ENCODE measurements at regions not wholly inside any gene's neighbourhood (a gene's known extent, or its start where the extent isn't known, plus 50 kb on each side); places are given as distances from the start of the nearest gene placed in this dataset.

DNA sequence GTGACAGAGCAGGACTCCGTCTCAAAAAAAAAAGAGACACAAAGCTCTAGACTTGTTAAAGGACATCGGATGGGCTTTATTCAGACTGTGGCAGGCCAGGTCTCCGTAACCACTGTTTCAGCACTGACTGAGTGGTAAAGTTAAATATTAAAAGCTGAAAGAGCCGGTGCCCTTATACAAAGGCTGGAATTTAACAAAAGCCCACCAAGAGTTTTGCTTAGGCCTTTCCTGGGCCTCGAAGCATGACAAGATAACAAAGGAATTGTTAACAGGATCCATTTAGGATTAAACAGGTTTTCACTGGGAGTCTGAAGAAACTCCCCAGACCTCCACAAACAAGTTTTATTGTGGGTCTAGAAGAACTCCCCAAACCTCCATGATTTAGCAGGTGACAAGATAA is 727.8 kb downstream of the TYW1 start:
- no peak for DNase-seq
- H3K4me1 ChIP-seq, result no peaks in the 10 kb centered on the region
- TF ChIP-seq POLR2AphosphoS5 (IDR thresholded peaks at IDR 0.05), result no peak
- TF ChIP-seq EP300 (IDR thresholded peaks at IDR 0.05), result no peak
- no peak for TF ChIP-seq POLR2A (IDR thresholded peaks at IDR 0.05)
- TF ChIP-seq, protein P1, sequence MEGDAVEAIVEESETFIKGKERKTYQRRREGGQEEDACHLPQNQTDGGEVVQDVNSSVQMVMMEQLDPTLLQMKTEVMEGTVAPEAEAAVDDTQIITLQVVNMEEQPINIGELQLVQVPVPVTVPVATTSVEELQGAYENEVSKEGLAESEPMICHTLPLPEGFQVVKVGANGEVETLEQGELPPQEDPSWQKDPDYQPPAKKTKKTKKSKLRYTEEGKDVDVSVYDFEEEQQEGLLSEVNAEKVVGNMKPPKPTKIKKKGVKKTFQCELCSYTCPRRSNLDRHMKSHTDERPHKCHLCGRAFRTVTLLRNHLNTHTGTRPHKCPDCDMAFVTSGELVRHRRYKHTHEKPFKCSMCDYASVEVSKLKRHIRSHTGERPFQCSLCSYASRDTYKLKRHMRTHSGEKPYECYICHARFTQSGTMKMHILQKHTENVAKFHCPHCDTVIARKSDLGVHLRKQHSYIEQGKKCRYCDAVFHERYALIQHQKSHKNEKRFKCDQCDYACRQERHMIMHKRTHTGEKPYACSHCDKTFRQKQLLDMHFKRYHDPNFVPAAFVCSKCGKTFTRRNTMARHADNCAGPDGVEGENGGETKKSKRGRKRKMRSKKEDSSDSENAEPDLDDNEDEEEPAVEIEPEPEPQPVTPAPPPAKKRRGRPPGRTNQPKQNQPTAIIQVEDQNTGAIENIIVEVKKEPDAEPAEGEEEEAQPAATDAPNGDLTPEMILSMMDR (IDR thresholded peaks at IDR 0.05), result no peak
- H3K36me3 ChIP-seq, result no peaks in the 10 kb centered on the region
- intact Hi-C loops (cut with DNase I; ENCODE audit: low total_unique reads), result no loop called here
- H3K27me3 ChIP-seq, result no peaks in the 10 kb centered on the region
- 75 to 88% (median 82%) methylated on average over 5 of the region's 5 CpGs for WGBS, 5 donors
- no peak overlapping the region for H3K4me3 ChIP-seq
- no peak overlapping the region for H3K27ac ChIP-seq
- H3K9me3 ChIP-seq, result no peaks in the 10 kb centered on the region

DNA sequence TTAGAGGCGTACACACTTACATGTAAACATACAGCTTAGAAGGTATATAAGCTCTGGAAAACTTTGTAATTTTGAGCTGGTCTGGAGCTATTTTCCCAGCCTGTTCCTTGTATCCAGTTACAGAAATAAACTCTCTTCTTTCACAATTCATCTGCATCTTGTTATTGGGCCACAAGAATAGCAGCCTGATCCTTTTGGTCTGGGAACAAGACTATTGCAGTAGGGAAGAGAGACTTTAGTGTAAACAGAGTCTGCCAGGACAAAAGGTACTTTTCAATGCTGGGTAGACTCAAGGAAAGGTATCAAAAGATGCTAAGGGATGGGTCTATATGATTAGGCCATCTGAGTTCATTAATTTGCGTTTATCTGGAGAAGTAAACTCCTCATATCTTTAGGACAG is 728.3 kb downstream of the TYW1 start:
- H3K4me1 ChIP-seq, result no peaks in the 10 kb centered on the region
- no peak for DNase-seq
- TF ChIP-seq POLR2AphosphoS5 (IDR thresholded peaks at IDR 0.05) (no peak), EP300 (IDR thresholded peaks at IDR 0.05) (no peak), POLR2A (IDR thresholded peaks at IDR 0.05) (no peak)
- TF ChIP-seq, protein P1 (IDR thresholded peaks at IDR 0.05), result no peak
- 84 to 91% (median 84%) methylated on average over 2 of the region's 2 CpGs for WGBS, 5 donors
- H3K27ac ChIP-seq, result no peak overlapping the region
- no peak overlapping the region for H3K4me3 ChIP-seq
- intact Hi-C loops (cut with DNase I; ENCODE audit: low total_unique reads), result no loop called here
- no peaks in the 10 kb centered on the region for H3K9me3 ChIP-seq
- H3K36me3 ChIP-seq, result no peaks in the 10 kb centered on the region
- H3K27me3 ChIP-seq, result no peaks in the 10 kb centered on the region

DNA sequence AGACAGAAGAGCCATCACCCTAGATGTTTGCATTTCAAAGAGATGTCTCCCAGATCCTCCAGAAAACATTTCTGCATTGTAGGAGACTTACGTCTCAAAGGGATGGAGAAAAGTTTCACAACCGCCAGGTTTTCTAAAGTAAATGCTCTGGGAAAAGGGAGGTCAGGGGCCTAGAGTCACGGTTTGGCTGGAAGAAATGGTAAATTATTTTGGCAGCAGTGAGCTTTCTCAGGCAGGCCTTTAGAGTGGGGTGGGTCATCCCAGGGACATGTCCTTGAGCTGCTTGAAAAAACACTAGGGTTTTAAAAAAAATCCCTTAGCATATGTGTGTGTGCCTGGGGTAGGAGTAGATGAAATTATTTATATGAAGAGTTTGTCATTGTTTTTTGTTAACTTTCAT is 728.8 kb downstream of the TYW1 start:
- Histone ChIP-seq H3K4me1 (no peaks in the 10 kb centered on the region), H3K27me3 (no peaks in the 10 kb centered on the region), H3K36me3 (no peaks in the 10 kb centered on the region), H3K9me3 (no peaks in the 10 kb centered on the region), H3K27ac (no peak overlapping the region), H3K4me3 (no peak overlapping the region)
- WGBS, 5 donors, result 60 to 73% (median 64%) methylated on average over 3 of the region's 3 CpGs
- intact Hi-C loops (cut with DNase I; ENCODE audit: low total_unique reads), result no loop called here
- DNase-seq, result no peak
- TF ChIP-seq EP300 (IDR thresholded peaks at IDR 0.05) (no peak), POLR2A (IDR thresholded peaks at IDR 0.05) (no peak), POLR2AphosphoS5 (IDR thresholded peaks at IDR 0.05) (no peak)
- TF ChIP-seq, protein P1 (IDR thresholded peaks at IDR 0.05), result no peak

DNA sequence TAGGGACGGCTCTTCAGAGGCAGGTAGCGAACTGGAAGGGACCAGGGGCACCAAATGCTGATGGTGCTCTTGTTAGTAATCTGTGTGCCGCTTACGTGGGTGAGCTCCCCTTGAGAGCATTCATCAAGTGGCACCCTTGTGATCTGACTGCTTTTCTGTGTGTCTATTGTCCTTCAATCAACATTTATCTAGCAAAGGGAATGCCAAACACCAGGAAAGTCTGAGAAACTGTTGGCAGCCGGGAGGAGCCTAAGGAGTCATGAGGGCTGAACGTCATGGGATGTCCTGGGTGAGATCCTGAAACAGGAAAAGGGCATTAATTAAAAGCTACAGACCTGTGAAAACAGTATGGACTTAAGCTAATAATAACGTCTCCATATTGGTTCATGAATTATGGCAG is 733.1 kb downstream of the TYW1 start:
- no peaks in the 10 kb centered on the region for H3K4me1 ChIP-seq
- WGBS, 5 donors, result 42 to 54% (median 46%) methylated on average over 7 of the region's 7 CpGs
- no peak for TF ChIP-seq EP300 (IDR thresholded peaks at IDR 0.05)
- no peak for TF ChIP-seq POLR2AphosphoS5 (IDR thresholded peaks at IDR 0.05)
- TF ChIP-seq POLR2A (IDR thresholded peaks at IDR 0.05), result no peak
- TF ChIP-seq, protein P1 (IDR thresholded peaks at IDR 0.05), result no peak
- no peaks in the 10 kb centered on the region for H3K9me3 ChIP-seq
- H3K4me3 ChIP-seq, result no peak overlapping the region
- no peaks in the 10 kb centered on the region for H3K36me3 ChIP-seq
- intact Hi-C loops (cut with DNase I; ENCODE audit: low total_unique reads), result no loop called here
- H3K27me3 ChIP-seq, result no peaks in the 10 kb centered on the region
- DNase-seq, result no peak
- no peak overlapping the region for H3K27ac ChIP-seq
